ENCODE measurements at regions not wholly inside any gene's neighbourhood (a gene's known extent, or its start where the extent isn't known, plus 50 kb on each side); places are given as distances from the start of the nearest gene placed in this dataset.
"Not testable (repeated sequence)": the region's sequence is repeated elsewhere in the genome, so short reads cannot be mapped to it uniquely, and the experiment has no call there.

DNA sequence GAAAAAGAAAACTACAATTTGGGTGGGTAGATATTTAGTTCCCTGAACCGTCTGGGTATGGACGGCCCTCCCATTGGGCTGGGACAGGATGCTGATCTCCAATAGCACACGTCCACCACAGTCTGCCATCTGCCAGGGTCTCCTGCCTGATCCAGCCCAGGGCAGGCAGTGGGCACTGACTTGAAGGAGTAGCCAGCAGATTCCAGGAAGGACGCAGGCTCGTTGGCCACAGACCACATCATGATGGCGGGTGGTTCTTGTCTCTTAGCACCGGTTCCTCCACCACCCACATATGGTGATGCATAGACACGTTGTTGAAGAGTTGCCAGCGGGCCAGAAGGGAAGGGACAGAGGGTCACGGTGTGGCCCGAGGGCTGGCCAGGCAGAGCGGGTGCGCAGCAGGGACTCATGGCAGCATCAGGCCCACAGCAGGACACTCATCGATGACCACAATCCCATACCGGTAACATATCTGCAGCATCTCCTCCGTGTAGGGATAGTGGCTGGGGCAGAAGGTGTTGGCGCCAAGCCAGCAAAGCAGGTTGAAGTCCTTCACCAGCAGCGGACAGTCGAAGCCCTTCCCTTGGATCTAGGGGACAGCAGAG lies 155.8 kb upstream of the FAM174A start:
- not testable (repeated sequence) for DNase-seq

DNA sequence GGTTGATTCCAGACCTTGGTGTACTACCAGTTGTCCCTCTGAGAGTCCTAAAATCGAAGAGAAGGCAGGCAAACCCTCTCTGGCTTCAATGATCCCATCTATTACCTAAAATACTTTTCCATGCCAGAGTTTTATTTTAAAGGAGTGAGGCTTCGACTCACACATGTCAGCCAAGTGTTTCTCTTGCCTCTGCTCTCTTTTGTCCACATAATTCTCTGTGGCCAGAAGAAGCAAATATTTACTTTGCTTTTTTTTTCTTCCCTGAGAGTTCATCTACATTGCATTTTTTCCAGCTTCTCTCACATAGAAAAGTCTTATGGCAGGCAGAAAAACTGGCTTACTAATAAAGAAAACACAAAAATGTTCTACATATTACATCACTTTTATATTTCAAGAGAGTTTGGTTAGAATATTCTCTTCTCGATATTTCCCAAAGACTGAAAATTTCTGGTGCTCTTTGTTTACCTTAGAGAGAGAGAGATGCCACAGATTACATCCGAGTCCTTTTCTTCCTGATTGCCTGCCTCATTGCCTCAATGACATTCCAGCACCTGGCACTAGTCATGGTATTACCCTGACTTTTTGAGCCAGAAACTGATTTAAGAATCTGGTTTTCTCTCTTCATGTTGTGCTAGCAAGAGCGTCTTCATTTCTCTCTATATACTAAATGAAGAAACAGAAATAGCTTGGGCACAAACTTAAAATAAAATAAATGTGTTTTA lies 170.3 kb upstream of the FAM174A start:
- DNase-seq: not testable (repeated sequence)

DNA sequence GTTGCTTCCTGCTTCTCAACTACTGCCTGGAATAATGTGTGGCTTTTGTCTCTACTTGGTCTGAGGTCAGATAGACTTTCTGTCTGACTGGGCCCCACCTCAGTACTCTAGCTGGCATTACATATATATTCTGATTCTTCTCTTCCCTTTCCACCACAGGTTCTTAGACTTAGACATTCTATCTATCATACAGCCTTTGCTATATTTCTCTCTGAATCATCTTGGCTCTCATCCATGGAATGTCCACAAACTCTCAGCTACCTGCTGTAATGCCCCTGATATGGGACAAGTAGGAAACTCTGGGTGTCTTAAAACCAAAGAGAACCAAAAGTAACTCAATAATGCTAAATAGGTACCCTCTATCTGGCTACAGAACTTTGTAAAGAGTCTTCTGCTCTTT lies 170.8 kb upstream of the FAM174A start:
- not testable (repeated sequence) for DNase-seq

DNA sequence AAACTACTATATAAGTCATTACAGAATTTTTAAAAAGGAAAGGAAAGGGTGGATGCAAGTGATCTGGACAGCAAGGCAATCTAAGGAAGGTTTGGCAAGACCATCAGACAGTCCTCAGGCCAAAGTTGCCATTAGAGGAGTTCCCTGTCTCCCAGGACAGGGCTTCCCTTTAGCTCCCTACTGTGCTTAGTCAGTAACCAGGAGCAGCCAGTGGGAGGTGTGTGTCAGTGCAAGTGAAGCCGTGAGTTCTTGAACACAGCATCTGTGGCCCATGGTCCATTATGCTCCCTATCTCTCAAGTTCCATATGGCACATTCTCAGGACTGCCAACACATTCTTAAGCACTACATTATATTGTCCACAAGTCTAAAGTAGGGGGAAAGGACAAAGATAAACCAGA lies 175.2 kb upstream of the FAM174A start:
- DNase-seq: not testable (repeated sequence)

DNA sequence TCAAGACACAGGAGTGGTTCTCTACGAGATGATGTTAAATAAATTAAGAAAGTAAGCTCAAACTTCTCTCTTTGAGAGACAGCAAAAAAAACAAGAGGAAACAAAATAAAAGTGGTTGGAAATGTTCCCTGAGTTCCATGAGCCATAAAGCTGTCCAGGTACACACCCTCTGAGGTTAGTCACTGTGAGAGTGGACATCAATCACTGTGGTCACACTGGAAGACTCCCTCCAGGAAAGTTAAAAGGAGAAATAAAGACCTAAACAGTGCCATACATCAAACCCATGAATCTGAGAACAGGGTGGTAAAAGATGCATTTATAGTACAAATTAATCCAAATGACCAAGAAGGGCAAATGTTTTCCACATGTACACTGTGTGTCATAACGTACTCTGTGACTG lies 188.9 kb upstream of the FAM174A start:
- not testable (repeated sequence) for DNase-seq

DNA sequence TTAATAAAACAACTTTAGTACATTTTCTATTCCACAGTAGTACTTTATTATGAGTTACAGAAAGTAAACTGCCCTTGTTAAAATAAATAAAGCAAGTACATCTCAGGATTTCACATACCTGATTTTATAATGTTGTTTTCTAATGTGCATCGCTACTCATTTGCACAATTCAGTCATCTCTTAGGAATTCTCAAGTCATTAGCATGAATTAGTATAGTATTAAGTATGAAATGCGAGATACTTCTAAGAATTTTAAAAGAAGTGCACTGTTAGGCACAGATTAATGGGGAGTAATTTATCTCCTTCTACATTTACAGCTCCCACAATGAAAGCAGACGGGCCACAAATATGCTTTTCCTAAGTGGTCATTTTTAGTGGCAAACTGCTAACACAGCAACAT lies 193.7 kb upstream of the FAM174A start:
- not testable (repeated sequence) for DNase-seq

DNA sequence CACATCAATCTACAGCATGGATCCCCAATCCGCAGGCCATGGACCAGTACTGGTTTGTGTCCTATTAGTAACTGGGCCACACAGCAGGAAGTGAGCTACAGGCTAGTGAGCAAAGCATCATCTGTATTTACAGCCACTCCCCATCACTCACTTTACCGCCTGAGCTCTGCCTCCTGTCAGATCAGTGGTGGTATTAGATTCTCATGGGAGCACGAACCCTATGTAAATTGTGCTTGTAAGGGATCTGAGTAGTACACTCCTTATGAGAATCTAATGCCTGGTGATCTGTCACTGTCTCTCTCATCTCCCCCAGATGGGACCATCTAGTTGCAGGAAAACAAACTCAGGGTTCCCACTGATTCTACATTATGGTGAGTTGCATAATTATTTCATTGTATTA lies 212.7 kb upstream of the FAM174A start:
- DNase-seq: no peak

DNA sequence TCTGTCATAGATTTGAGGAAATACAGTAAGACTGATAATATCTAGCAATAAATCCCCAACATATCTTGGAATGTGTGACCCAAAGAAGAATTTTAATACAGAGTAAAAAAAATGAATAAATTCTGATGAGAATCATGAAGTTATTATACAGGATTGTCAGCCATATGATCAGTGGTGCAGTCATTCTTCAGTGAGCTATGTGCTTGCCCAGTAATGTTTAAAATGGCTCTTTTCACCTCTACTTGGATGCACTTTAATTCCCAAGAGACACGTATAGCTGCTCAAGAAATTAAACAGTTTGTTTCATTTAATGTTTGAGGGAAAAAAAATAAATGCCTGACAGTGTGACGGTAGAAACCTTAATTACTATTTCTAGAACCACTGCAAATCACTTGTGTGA lies 215.3 kb upstream of the FAM174A start:
- DNase-seq: no peak

DNA sequence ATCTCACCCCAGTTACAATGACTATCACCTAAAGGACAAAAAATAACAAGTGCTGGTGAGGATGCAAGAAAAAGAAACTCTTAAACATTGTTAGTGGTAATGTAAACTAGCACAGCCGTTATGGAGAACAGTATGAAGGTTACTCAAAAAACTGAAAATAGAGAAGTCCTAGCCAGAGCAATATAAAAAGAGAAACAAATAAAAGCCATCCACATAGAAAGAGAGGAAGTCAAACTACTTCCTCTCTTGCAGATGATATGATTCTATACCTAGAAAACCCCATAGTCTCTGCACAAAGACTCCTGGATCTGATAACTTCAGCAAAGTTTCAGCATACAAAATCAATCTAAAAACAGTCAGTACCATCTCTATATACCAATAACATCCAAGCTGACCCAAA lies 221.5 kb upstream of the FAM174A start:
- no peak for DNase-seq

DNA sequence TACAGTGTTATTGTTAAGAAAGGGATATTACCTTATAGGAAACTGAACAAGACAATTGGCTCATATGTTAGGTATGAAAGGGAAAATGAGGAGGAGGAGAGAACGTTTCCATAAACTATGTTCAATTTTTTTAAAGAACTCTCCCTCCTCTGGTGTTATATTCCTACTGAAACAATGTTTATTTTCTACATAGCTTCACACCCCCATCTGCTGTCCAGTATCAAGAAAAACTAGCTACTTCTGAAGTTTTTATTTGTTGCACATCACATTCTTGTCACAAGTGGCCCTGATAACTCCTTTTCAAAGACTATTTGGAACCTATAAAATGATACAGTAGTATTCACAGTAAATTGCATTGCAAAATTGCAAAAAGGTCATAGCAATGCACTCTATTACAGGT lies 223.4 kb upstream of the FAM174A start:
- DNase-seq: peak; percentile 1

DNA sequence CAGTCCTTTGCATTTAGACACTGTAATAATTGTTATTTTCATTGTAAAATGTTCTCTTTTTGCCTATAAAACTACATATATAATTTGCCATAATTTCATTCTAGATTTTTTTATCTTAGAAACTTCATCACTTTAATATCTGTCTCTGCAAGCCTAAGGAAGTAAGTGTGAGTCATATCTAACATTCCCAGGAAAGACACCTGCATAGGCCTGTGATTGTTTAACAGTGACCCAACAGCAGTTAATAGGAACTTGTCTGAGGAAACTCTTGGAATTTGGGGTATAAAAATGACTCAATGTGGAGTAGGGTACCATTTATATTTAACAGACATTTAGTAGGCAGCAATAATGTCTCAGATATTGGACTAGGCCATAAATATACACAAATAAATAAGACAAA lies 229.2 kb upstream of the FAM174A start:
- DNase-seq: no peak

DNA sequence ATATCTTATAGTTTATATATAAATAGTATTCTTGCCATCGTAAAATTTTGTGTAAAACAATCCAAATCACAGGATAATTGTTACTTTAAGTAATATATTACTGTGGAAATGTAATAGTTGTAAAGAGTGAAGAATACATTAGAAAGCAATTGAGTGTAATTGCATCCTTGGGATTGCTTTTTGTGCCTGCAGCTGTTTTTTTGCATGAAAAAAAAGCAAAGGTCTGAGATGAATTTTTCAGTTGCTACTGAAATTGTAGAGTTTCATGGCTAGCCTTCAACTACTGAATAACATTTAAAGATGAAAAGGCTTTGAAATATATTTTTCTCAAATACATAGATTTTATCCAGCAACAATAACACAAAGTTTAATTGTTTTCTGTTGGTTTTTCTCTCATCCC lies 232.0 kb upstream of the FAM174A start:
- DNase-seq: no peak

DNA sequence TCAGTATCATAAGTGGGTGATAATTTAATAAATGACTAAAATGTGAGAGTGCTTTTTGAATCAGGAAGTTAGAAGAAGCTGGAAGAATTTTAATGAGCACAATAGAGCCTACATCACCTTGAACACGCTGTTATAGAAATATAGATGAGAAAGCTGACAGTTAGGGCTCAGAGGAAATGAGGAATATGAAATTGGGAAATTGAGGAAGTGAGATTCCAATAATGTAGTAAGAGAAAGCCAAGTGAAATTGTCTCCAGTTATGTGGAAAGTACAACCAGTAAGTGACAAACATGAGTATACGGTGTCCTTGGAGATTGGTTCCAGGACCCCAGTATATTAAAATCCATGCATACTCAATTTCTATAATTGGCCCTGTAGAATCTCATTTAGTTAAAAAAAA lies 235.9 kb upstream of the FAM174A start:
- no peak for DNase-seq

DNA sequence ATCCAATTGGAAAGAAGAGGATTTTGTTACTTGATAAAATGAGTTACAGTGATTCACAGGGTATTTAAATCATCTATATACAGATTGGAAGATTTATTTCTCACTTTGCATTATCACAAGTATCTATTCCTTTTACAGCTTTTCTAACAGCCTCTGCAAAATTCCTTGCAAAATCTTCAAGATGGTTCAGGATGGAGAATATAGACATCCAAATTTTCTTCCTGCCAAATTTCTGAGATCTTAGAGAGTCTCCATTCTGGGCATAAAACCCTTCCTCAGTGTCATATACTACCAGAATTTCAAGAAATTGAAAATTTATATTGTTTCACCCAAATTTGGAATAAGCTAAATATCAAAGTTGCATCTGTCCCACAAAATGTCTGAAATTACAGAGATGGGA lies 259.1 kb upstream of the FAM174A start:
- no peak for DNase-seq

DNA sequence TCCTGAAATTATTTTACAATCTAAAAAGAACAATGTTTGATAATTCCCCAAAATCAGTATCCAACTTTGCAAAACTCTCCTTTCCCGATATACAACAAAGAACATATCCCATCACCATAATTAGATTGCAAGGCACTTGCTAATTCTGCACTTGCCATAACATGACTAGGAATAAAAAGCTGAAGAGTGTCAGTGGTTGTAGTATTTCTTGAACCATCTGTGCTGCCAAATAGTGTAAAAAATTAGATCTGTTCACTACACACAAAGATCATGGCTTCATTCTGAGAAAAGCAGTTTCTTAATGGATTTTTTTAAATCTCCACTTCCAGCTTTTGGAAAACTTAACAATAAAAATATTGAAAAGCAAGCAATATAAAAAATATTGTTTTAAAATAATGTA lies 259.5 kb upstream of the FAM174A start:
- DNase-seq: no peak

DNA sequence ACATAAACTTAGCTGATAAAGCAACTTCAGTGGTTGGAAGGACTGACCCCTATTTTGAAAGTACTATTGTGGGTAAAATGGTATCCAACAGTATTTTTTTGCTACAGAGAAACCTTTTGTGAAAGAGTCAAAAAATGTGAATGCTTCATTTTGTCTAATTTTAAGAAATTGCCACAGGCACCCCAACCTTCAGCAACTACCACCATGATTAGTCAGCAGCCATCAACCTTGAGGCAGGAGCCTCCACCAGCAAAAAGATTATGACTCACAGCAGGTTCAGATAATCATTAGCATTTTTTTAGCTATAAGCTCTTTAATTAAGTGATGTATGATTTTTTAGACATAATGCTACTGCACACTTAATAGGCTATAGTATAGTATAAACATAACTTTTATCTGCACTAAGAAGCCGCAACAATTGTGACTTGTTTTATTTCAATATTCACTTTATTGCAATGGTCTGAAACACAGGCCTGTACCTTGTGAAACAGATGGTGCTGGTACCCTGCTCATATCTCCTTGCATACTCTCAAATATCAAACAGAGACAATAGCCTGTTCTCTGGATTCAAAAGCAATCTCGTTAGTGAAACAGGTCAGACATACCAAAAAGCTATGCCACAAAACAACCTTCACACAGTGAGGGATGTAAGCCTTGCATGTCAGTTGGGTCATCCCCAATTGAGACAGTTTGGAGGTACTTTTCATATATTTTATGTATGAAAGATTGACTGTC lies 261.2 kb upstream of the FAM174A start:
- DNase-seq: no peak

DNA sequence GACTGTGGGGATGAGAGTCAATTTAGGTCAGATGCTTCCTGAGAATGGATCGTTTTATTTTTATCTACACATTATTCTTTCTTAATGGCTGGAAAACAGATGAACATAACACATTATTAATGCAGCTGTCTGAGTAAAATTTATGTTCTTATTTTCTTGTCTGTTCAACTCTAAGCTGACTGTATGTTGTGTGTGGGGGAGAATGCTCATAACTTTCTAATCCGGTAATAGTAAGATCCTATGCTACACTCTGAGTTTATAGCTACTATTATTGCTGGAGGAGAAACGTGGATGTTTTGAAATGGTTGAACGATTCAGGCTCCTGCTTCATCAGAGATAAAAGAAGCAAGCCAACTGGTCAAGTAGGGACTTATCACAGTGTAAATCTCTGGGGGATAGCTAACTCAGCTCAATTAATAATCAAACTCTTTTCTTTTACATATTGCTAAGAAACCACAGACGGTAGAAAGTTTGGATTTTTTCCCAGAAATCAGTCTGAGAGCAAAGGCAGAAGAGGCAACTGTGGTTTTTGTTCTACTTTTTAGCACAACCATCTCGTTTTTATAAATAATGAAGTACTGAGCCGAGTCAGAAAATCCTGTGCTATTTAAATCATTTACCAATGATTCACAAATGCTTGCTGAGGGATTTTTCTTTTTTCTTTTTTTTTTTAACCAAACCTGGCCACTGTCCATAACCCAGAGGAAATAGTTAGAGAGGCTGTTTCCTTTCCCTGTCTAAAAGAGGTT lies 265.0 kb upstream of the FAM174A start:
- DNase-seq: peak; percentile 3

DNA sequence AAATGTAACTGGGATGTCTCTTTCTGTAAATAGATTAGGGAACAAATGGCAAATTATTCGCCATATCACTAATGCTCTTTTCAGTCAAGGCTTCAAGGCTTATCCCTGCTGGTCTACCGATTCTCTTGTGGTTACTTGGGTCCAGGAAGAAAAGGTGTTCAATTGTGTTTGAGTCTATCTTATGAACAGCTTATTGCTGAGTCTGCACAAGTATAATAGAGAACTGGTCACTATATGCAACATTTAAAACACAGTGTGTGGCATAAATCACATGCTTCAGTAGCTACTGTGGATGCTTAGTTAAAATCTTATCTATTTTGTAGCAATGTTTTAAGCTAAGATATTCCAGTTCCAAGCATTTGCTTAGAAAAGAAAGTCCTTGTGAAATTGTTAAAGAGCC lies 274.2 kb upstream of the FAM174A start:
- DNase-seq: no peak

DNA sequence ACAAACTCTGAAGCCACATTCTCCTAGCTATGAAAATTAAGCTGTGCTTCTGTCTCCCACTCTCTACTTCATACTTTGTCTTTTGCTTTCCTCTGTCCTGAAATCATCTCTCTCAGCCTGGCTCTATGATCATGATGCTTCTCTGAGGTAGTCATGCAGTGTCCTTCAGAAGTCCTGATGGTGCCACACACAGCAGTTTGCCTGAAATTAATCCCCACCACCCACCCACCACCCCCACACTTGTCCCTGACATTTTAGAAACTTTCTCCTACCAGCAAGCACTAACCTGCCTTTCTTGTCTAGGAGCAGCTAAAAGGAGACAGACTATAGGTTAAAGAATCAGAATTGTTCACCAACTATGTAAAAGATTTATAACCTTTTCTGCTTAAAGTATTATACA lies 282.2 kb upstream of the FAM174A start:
- no peak for DNase-seq

DNA sequence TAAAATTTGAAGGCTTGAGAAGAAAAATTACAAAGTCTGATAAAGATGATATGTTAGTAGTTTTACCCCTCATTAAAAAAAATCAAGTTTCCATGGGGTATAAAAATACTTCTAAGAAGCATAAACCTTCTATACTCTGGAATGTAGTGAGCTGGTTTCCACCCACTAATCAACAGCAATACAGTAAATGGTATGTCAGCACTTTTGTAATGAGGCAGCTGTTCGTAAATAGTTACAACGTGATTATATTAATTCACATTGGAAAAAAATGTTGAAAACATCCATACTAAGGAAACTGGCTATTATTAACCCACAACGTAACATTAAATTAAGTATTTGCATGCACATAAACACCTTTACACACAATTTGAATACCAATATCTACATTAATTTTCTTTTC lies 283.1 kb upstream of the FAM174A start:
- no peak for DNase-seq

DNA sequence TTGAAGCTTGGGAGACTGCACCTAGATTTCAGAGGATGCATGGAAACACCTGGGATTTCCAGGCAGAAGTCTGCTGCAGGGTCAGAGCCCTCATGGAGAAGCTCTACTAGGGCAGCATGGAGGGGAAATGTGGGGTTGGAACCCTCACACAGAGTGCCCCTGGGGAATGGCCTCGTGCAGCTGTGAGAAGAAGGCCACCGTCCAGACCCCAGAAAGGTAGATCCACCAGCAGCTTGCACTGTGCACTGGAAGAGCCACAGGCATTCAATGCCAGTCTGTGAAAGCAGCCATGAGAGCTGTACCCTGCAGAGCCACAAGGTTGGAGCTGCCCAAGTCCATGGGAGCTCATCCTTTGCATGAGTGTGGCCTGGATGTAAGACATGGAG lies 285.3 kb upstream of the FAM174A start:
- no peak for DNase-seq

DNA sequence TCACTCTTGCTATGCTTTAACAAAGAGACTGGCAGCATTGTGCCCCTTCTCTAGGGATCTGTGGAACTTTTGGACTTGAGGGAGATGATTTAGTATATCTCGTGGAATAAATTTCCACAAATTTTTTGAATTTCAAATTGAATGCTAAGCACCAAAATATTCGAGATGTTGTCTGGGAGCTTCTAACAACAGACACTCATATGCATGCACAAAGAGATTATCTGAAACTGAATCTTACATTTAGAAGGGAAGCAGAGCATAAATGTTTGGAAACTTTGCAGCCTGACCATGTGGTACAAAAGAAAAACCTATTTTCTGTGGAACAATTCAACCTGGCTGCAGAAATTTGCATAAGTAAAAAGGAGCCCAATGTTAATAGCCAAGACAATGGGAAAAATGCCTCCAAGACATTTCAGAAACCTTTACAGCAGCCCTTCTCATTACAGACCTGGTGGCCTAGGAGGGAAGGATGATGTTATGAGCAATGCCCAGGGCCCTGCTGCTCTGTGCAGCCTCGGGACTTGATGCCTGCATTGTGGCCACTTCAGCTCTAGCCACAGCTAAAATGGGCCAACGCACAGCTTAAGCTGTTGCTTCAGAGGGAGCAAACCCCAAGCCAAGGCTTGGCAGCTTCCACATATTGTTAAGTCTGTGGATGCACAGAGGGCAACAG lies 285.8 kb upstream of the FAM174A start:
- no peak for DNase-seq

DNA sequence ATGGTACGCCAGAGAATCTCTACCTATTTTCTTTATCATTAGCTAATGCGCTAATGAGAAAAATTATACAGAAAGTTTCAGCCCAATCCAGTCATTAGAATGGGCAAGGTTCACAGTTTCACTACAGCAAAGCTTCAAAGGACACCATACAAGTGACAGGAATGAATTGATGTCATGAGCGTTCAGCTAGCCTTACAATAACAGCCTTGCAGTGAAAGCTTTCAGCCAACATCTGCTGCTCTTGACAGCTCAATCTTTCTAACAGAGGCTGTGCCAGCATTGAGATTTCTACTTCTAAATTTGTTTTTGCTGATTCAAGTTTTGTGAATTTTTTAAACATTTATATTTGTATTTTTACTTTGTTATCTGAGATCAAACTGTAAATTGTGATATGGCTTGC lies 302.4 kb upstream of the FAM174A start:
- no peak for DNase-seq

Data from dermis blood vessel endothelial cell (primary cell).